HTR-8/SVneo (cell line): ENCODE measurements at regions not wholly inside any gene's neighbourhood (a gene's known extent, or its start where the extent isn't known, plus 50 kb on each side); places are given as distances from the start of the nearest gene placed in this dataset.

Source experiments
- DNase-seq: peaks from one replicate; pipeline ENCODE4 v3.0.0; 2011; ENCODE audit warnings: low spot score, mixed read lengths; ENCODE audit not compliant: insufficient read length
- FAIRE-seq: peaks from 2 replicates; lab custom pipeline; 2011; peaks lifted over from hg19 to GRCh38; lab: Jason Lieb, UNC

DNA sequence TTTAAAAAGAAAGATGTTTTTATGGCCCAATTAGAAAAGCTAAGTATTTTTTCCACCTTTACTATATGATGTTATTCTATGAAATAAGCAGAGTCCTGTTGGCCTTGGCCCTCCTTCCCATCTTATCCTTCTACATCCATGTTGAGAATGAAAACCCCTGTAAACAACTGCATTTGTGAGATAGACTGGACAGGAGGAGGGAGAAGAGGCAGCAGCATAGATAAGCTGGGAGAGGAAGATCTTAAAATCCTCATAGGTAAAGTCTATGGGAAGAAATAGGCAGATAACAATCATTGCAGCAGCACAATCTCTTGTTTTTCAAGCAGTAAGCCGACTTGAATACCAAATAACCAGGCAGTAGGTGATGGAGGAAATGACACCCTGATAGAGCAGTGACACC is 207.6 kb upstream of the PARD3B start:
- no peak for FAIRE-seq
- no peak for DNase-seq

DNA sequence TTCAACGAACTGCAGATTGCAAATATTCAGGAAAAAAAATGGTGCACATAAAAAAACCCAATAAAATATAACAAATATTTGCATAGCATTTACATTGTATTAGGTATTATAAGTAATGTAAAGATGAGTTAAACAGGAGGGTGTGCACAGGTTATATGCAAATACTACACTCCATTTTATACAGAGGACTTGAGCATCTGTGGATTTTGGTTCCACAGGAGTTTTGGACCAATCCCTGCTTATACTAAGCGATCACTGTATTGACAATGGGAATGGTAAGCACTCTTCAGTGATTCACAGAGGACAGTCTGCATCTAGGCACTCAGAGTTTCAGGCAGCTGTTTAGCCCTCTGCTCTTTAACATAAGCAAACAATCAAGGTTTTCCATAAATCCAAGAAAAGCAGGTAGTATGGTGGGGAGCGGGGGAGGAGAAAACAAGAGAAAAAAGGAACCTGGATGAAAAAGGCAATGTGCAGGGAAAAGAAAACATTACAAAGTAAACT is 206.0 kb upstream of the PARD3B start:
- no peak for DNase-seq
- FAIRE-seq, result no peak

DNA sequence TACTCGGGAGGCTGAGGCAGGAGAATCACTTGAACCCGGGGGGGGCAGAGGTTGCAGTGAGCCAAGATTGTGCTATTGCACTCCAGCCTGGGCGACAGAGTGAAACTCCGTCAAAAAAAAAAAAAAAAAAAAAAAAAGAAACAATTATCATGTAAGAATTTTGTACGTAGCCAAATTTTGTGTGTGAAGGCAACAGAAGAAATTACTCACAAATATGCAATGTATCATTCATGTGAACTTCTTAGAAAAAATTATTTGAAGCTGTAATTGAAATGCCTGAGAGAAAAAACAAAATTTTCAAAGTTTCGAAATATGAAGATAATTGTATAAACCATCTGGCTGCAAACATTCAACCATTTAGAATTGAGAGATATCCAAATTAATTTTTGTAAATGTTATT is 204.8 kb upstream of the PARD3B start:
- no peak for DNase-seq
- FAIRE-seq, result no peak

DNA sequence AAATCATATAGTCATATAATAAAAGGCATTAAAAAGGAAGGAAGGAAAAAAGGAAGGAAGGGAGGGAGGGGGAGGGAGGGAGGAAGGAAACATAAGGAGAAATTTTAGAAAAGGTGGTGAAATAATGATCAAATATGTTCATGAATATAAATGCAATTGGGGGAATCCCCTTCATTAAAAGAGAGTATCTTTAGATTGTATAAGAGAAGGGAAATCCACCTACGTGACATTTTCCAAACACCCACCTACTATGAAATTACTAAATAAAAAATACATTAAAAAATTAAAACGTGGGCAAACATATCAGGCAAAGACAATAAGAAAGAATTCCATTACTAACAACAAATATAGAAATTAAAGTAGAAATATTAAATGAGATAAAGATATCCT is 203.4 kb upstream of the PARD3B start:
- no peak for DNase-seq
- no peak for FAIRE-seq

DNA sequence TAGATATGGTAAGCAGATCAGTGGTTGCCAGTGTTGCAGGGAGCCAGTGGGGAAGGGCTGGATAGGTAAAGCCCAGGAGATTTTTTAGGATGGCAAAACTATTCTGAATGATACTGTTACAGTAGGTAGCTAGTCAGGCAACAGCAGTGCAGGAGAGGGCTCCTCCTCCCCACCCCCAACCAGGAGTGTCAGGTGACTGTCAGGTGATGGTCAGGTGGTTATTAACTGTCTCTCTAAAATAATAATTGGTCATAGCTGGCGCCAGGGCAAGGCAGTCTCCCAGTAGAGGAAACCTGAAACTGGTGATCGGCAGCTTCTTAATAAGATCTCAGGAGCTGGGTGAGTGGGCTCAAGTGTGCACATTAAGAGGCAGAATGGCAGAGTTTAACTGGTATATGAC is 201.6 kb upstream of the PARD3B start:
- FAIRE-seq (peak; percentile 31), DNase-seq (no peak)

DNA sequence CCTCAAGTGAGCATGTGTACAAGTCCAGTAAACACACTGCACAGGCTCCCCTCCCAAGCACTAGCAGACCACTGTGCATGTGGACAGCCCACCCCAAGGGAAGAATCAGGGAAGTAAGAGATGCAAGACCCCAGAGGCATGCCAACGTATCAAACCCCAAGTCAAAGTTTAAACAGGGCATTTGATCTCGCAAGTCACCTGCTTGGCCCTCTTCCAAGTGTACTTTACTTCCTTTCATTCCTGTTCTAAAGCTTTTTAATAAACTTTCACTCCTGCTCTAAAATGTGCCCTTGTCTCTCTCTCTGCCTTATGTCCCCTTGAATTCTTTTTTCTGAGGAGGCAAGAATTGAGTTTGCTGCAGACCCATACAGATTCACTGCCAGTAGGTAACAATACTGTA is 201.2 kb upstream of the PARD3B start:
- no peak for FAIRE-seq
- DNase-seq, result no peak

DNA sequence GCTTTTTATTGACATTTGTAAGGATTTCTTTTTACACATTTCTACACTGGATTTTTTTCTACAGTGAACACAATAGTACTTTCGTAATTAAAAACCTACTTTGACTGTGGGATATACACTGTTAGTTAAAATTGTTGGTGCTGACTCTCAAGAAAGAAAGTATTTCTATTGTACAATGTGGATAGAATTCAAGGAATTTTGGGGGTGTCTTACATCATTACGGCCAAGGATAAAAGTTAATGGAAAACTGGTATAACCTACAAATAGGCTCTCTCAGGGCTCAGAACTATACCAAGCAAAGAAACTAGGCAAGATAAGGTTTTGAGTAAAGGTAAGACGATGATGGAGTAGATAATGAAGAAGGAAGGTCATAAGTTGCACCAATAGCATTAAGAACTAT is 198.4 kb upstream of the PARD3B start:
- no peak for DNase-seq
- no peak for FAIRE-seq

DNA sequence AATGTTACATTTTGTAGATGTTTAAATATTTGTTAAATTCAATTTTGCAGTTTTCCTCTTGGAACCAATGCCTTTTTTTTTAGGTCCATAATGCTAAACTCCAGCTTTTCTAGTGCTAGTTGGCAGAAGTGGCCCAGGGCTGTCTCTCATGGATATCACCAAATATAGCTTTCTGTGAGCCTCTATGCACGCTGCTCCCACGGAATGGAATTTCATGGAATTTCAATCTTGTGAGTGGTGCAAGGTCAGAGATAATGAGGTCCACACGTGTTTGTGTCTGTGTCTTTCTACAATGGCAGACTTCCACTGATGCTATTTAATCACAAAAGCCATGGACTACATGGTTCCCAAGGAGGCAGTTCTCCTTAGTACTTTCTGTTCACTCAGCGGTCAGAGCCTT is 191.5 kb upstream of the PARD3B start:
- FAIRE-seq, result no peak

DNA sequence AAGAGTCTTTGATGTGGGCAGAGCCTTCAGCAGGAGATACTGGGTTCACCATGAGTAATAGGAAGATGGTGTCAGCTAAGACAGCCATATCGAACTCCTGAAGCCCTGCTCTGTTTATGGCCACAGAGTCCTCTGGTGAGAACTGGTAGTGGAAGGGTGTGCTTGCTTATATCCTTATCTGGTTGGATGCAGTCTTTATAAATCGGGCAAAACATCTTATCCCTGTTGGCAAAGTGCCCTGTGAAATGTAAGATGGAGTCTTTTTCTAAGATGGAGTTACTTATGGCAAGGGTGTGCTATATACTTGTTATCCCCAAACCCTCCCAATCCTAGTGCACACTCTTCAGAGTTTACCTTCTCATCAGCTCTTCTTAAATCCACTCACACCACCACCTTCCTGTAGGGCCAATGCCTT is 190.8 kb upstream of the PARD3B start:
- DNase-seq, result no peak
- no peak for FAIRE-seq

More for the DNA sequence above, 191.5 kb upstream of the PARD3B start:
- DNase-seq, result no peak

DNA sequence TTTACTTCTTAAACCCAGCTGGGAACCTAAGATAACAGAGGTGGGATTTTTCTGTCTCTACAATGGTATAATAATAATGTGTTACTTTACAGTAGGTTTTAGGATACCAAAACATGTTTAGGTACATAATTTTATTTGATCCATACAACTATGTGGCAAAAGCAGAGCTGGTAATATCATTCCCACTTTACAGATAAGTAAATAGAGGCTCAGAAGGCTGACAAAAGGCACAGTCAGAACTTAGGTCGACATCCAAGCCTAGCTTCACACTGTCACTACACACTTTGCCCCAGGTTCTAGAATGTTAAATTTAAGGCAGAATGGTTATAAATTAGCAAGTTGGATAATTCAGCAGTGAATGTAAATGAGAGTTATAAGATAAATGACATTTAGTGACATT is 189.6 kb upstream of the PARD3B start:
- DNase-seq, result no peak
- FAIRE-seq, result no peak

DNA sequence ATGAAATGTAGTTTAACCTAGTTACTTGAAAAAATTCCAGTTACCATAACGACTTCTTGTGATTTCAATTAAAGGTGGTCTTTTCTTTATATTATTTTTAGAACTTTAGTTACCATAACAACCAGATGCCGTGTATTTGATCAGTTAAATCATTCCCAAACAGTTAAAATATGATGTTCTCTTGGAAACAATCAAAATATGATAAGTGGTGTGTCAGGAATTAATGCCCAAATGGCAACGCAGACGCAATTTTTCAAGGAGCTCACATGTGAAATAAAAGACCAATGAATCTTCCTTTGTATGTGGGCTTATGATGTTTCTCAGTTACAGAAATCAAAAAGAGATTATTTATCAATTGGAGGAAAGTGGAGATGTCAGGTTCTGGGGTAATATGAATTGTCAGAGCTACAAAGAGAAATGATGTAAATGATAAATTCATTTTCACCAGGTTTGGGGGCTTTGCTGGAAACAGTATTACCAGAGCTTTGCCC is 189.1 kb upstream of the PARD3B start:
- FAIRE-seq (no peak), DNase-seq (no peak)

DNA sequence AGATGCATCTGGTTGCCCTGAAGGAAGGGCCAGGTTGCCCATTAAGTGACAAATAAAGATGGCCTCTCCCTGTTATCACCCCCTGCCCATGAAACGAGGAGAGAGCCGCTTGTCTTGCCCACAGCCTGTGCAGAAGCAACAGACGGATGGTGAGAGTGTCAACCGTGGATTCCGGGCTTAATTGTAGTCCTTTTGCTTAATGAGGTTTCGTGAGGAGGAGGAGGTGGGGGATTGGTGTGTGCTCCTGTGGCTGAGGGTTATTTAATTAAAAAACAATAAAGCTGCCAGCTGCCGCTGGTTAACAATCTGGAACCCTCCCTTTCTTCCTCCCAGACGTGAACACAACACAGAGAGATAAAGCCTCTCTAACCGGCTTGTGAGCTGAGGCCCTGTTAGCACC is 188.0 kb upstream of the PARD3B start:
- FAIRE-seq (no peak), DNase-seq (no peak)

DNA sequence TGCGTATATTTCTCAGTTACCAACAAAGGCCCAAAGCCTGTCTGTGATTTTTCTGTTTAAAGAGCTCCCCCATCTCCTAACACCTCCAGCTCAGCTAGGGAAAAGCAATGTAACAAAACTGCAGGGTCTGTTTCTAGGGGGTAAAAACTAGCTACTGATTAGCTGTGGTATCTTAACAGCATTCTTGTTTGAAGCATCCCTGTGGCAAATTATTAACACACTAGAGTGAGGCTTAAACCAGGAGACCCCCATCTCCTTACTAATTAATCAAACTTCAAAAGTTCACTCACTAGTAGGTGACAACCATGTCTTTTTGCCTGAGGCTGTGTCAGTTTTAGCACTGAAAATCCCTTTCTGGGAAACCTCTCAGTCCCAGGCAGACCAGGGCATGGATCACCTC is 186.2 kb upstream of the PARD3B start:
- no peak for DNase-seq

DNA sequence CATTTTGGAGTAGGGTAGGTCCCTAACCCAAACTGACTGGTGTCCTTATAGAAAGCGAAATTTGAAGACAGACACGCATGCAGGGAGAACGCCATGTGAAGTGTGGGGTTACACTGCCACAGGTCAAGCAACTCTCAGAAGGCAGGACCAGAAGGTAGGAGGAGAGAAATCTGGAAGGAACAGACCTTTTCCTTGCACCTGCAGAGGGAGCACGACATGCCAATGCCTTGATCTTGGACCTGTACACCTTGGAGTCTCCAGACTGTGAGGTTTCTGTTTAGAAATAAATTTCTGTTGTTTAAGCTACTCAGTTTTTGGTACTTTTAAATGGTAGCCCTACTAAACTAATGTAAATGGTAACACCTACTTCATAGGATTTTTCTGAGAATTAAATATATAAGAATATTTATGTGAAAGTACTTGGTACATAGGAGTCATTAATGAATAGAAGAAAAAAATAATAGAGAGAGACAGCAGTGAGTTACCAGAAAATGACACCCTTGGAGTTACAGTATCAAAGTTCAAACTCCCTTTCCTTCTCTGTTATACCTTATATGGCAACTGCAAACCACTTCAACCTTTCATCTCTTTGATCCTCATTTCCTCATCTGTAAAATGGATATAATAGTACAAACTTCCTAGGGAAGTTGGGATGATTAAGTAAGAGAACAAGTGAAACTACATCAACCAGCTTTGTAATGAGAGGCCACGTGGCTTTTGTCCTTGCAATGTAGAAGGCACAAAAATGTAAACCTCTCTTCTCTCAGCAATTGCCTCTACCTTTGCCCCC is 184.9 kb upstream of the PARD3B start:
- DNase-seq (no peak), FAIRE-seq (no peak)

More for the DNA sequence above, 186.2 kb upstream of the PARD3B start:
- no peak for FAIRE-seq

DNA sequence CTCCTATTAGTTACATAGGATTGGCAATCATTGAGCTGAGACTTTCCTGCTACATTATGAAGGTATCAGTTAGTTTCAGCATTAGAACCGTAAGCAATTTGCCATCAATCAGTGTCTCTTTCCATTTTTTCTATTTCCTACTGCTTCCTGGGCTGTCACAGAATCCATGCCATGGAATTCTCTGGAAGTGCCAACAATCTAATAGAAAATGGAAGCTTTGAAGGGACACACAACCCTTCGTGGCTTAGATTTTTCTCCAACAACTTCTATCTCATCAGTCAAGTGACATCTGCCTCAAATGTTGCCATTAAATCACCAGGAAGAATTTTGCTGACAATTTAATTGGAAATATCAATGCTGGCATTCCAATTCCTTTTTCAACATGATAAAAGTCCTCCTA is 183.5 kb upstream of the PARD3B start:
- FAIRE-seq, result no peak
- no peak for DNase-seq

DNA sequence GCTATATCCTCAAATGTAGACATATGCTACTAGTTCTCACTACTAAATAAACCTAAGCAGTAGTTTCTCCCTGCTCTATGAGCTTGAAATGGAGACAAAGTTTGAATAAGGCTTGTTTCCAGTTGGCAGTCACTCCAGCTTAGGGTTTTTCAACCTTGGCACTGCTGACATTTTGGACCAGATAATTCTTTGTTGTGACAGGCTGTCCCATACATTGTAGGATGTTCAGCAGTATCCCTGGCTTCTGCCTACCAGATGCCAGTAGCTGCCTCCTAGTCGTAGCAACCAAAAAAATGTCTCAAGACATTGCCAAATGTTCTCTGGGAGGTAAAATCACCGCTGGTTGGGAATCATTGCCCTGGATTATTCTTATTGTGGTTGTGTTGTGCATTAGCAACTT is 182.7 kb upstream of the PARD3B start:
- FAIRE-seq (no peak), DNase-seq (no peak)

DNA sequence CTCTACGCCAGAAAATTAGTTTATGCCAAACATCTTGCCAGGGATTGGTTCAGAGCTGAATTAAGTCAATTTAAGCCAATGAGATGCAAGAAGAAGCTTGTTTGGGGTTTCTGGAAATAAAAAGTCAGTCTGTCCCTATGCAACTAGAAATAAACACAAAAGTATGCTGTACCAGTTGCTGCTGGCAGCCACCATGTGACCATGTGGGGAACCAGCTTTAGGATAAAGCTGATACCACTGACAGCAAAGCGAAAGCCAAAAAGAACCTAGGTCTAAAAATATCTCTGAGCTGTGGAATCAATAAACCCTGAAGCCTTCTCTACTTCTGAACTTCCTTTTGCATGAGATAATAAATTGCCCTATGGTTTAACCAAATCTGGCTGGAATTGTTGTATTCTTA is 181.8 kb upstream of the PARD3B start:
- DNase-seq, result no peak
- FAIRE-seq, result no peak

DNA sequence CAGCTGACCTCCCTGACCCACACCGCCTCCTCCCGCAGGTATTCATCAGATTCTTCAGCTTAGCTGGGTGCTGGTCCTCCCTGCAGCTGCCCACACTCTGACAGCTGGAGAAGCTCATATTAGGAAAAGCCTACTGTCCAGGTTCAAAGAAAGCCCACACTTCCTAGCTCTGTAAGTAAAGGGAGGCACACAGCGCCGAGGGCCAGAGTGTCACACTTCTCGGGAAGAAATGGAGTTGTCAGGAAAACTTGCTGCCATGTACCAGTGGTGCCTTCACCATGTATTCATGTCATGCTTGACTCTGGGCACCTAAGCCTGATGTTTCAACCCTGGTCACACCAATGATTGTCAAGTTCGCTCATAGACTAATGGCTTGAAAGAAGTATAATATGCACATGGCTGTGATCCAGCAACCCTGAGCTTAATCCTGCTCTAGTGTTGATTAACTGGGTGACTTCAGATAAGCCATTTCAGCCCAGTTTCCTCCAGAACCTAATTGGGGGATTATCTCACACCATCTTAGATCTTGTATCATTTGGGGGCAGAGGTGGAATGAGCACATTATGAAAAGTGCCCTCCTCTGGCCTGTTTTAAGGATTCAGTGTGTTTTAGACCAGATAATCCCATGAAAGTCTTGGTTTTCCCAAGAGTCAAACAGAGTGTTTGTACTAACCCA is 180.3 kb upstream of the PARD3B start:
- FAIRE-seq (no peak), DNase-seq (no peak)

DNA sequence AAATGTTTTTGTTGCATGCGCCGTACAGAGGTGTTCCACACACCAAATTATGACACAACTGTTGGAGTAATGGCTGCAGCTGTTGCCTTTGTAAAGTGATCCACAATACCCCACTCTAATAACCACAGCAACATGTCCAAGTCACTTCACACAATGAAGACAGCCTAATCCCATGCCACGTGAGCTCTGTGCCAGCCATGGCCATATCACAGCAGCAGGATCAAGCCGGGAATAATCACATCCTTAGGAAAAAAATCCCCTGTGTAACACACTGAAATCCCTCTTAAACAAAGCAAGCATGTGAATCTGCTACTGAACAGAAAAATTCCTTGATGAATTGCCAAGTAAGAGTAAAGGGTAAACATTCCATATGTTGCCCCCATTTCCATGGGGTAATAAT is 179.5 kb upstream of the PARD3B start:
- no peak for FAIRE-seq
- DNase-seq, result no peak

DNA sequence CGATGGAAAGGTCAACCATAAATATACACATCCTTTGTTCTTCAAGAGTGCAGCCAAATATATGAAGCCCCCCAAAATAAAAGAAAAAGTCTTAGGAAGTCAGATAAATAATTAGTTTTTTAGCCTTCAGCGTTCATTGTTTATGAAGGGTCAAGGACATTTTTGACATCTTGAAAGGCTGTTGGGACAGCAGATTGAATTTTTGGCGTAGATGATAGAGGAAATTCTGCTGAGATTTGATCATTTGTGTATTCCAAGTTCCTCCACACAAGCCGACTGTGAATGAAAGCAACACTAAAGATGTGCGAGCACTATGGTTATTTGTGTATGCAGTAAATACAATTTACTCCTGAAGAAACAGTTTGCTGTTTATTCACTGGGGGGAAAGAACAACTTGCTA is 177.8 kb upstream of the PARD3B start:
- no peak for FAIRE-seq

DNA sequence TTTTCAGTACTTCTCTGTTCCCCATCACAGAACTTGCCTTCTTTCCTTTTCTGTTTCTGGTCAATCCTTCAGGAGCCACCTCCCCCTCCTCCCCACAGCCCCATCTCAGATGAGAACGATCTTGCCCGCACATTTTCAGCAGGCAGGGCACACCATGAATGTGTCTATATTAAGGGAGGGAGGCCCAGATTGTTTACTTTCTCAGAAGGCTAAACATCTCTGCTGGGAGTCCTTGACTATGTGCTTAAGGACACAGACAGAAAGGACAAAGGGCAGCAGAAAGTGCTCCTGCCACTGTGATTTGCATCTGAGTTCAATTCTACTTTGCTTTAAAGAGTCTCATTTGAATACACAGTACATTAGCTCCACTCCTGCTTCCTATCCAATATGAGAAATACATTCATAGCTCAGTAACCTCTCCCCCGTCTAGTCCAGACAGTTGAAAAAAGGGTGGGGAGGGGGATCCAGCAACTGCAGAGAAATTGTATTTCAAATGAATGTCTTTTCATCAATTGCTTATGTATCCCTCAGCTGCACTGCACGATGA is 175.0 kb upstream of the PARD3B start:
- FAIRE-seq (no peak), DNase-seq (no peak)

More for the DNA sequence above, 177.8 kb upstream of the PARD3B start:
- no peak for DNase-seq
